ENCODE measurements at regions not wholly inside any gene's neighbourhood (a gene's known extent, or its start where the extent isn't known, plus 50 kb on each side); places are given as distances from the start of the nearest gene placed in this dataset.

DNA sequence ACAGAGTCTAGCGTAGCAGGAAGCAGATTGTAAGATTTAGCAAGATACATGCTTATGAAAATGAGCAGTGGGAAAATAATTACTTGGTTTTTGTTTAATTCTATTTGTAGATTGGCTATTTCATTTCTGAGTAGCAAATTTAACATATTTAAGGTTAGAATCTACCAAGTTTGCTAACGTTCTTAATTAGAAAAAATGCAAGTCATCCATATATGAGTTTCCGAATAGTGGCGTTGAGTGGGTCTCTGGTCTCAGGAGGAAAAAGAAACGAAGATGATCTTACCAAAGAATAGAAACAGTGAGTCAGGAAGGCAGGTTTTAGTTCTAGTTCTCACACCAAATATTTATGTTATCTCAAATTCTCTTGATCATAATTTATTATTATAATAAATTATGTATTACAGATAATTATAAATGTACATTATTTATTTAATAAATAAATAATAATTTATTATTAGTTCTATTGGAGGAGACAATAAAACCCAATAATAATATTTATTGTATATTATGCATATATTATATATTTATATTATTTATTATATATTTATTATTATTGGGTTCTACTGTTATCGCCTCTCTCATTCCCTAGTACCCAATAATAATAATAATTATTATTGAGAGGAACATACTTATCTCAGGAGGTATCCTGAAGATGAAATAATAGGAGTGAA is 194.3 kb upstream of the PITRM1 start:
- Histone ChIP-seq H3K27me3 (no peaks in the 10 kb centered on the region), H3K36me3 (no peaks in the 10 kb centered on the region), H3K9me3 (no peaks in the 10 kb centered on the region), H3K4me1 (peaks cover 0 to 18% (median 3%) of the 10 kb centered on the region in 4 donors), H3K4me3 (no peak overlapping the region), H3K27ac (peak overlapping the region in 1 of 4 donors; percentile 72)
- intact Hi-C loops (cut with DNase I; ENCODE audit: low total_unique reads), result no loop called here
- WGBS, 2 donors (ENCODE audit: low coverage in 1 of 2), result 80 to 85% methylated on average over 6 of the region's 6 CpGs
- in situ Hi-C loops (cut with MboI; ENCODE audit: low pct_ligation_motif_present in 1 of 4, low pct_unique_long_range_greater_than_20kb in 1 of 4, low sequenced_read_pairs in 3 of 4), result no loop called here
- TF ChIP-seq CTCF (IDR thresholded peaks at IDR 0.05) (no peak), EP300 (IDR thresholded peaks at IDR 0.05; ENCODE audit: low read depth) (no peak), POLR2AphosphoS5 (IDR thresholded peaks at IDR 0.05) (no peak), POLR2A (IDR thresholded peaks at IDR 0.05) (no peak)
- DNase-seq, result no peak

- intact Hi-C loops (cut with DNase I; ENCODE audit: low total_unique reads), result no loop called here
Measured at GRCh38 chr10:3366043-3366442, 193.5 kb upstream of the PITRM1 start.

DNA sequence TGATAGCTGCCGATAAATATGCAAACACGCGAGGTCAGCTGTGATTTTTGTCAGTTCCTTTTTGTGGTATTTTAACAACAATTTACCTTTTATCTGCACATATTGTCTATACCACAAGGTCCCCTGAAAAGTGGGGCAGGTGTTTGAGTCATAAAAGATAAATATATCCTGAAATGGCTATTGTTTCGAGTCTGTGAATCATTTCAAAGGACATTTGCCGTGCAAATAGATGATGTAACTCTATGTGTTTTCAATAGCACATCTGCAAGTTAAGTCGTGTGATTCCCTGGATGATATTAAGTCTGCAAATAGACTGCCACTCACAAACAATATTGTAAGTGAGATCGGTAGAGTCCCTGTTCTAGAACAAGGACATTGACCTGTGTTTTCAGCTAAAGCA is 193.0 kb upstream of the PITRM1 start:
- in situ Hi-C loops (cut with MboI; ENCODE audit: low pct_ligation_motif_present in 1 of 4, low pct_unique_long_range_greater_than_20kb in 1 of 4, low sequenced_read_pairs in 3 of 4), result no loop called here
- H3K4me1 ChIP-seq, result peaks cover 0 to 18% (median 3%) of the 10 kb centered on the region in 4 donors

More at GRCh38 chr10:3366043-3366442, 193.5 kb upstream of the PITRM1 start:
- no peaks in the 10 kb centered on the region for H3K36me3 ChIP-seq
- in situ Hi-C loops (cut with MboI; ENCODE audit: low pct_ligation_motif_present in 1 of 4, low pct_unique_long_range_greater_than_20kb in 1 of 4, low sequenced_read_pairs in 3 of 4), result no loop called here
- H3K9me3 ChIP-seq, result no peaks in the 10 kb centered on the region
- 43 to 56% methylated on average over 1 of the region's 1 CpG for WGBS, 2 donors (ENCODE audit: low coverage in 1 of 2)
- H3K27me3 ChIP-seq, result no peaks in the 10 kb centered on the region
- peaks cover 0 to 18% (median 3%) of the 10 kb centered on the region in 4 donors for H3K4me1 ChIP-seq
- H3K4me3 ChIP-seq, result no peak overlapping the region
- TF ChIP-seq POLR2A (IDR thresholded peaks at IDR 0.05) (no peak), CTCF (IDR thresholded peaks at IDR 0.05) (no peak), POLR2AphosphoS5 (IDR thresholded peaks at IDR 0.05) (no peak), EP300 (IDR thresholded peaks at IDR 0.05; ENCODE audit: low read depth) (no peak)
- DNase-seq, result no peak
- peak overlapping the region; percentile 40 to 72 (median 63) for H3K27ac ChIP-seq

More for the DNA sequence above, 193.0 kb upstream of the PITRM1 start:
- Histone ChIP-seq H3K27ac (peak overlapping the region; percentile 40 to 72 (median 63)), H3K4me3 (peak overlapping the region in 1 of 4 donors; percentile 9), H3K36me3 (no peaks in the 10 kb centered on the region), H3K27me3 (no peaks in the 10 kb centered on the region), H3K9me3 (no peaks in the 10 kb centered on the region)
- TF ChIP-seq EP300 (IDR thresholded peaks at IDR 0.05; ENCODE audit: low read depth) (no peak), POLR2A (IDR thresholded peaks at IDR 0.05) (no peak), POLR2AphosphoS5 (IDR thresholded peaks at IDR 0.05) (no peak), CTCF (IDR thresholded peaks at IDR 0.05) (no peak)
- intact Hi-C loops (cut with DNase I; ENCODE audit: low total_unique reads), result no loop called here
- DNase-seq, result no peak
- WGBS, 2 donors (ENCODE audit: low coverage in 1 of 2), result 56 to 66% methylated on average over 6 to 7 of the region's 7 CpGs

Measured in transverse colon (tissue), 4 donors.